ENCODE measurements at regions not wholly inside any gene's neighbourhood (a gene's known extent, or its start where the extent isn't known, plus 50 kb on each side); places are given as distances from the start of the nearest gene placed in this dataset.
A peak's percentile ranks its signal among the peaks of the same experiment; 100 is the strongest.
"Not testable (repeated sequence)": the region's sequence is repeated elsewhere in the genome, so short reads cannot be mapped to it uniquely, and the experiment has no call there.

DNA sequence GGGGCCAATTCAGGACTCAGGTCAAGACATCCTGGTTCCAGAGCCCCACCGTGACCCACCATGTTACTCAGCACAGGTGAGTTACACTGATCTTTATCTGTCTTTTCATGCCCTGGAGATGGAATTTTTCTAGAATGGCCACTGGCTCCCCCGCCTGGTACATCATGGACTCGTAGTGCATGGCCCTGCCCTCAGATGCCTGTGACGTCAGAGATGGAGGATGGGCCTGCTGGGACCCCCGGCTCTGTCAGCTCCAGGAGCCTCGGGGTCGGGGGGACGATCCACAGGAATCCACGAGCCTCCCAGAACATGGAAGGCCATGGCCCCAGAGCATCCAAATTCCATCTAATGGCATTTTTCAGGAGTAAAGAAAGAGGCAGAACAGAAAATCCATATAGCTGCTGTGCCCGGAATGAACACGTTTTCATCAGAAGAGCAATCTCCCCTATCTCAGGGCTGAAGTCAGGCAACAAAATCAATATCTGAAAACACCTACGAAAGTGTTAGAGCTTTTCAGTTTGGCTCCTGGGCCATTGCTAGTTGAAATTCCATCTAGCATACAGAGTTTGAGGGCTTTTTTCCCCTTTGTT lies 146.7 kb upstream of the SFSWAP start:
- not testable (repeated sequence) for DNase-seq

DNA sequence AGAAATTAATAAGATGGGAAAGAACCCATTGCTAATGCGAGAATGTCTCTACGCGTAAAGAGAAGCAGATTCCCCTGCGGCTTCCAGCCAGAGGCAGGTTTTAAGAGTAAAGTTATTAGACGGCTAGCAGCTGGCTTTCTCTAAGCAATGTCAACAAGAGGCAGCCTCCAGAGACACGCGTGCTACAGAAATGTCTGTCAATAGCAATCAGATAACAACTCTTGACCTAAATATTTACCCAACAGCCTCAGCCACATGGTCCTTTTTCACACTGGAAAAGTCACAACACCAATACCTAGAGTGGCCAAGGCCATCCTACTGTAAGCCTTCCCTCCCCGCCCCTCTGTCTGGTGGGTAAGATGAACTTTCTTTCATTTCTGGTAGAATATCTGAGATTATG lies 146.0 kb upstream of the SFSWAP start:
- peak; percentile 41 for DNase-seq

DNA sequence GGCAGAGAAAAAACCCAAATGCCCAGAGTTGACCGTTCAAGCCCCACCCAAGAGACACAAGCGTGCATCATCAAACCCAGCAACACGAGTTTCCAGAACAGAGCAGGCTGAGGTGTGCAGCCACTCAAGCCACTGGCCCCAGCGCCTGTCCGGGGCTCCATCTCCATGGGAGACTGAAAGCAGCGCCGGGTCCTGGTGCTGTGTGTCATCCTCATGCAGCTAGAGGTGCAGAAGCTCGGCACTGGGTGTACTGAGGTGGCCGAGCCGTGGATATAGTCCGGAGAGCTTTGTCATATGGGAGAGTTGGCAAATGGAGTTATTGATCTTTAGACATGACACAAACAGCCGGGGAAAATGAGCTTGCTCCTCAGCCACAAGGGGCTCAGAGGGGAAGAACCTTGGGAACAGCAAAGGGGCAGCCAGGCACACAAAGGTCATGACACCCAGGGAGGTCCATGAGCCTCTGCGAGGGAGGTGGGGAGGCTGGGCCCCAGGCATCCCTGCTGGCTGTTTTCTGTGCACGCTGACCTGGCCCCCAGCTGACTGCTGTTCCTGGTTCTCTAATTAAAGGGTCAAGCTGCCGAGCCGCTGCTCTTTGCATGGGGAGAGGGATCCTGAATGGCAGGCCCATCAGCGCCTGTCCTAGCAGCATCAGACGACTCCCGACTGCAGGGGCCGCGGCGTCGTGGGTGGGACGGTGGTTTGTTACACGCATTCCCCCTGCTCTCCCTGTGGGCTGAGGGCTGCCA lies 145.4 kb upstream of the SFSWAP start:
- no peak for DNase-seq

GRCh38 chr12:131568336-131568735 lies 142.6 kb upstream of the SFSWAP start:
- DNase-seq, result no peak

GRCh38 chr12:131570596-131570995 lies 140.3 kb upstream of the SFSWAP start:
- no peak for DNase-seq

- DNase-seq, result no peak
These were observed 139.1 kb upstream of the SFSWAP start for GRCh38 chr12:131571827-131572226.

DNA sequence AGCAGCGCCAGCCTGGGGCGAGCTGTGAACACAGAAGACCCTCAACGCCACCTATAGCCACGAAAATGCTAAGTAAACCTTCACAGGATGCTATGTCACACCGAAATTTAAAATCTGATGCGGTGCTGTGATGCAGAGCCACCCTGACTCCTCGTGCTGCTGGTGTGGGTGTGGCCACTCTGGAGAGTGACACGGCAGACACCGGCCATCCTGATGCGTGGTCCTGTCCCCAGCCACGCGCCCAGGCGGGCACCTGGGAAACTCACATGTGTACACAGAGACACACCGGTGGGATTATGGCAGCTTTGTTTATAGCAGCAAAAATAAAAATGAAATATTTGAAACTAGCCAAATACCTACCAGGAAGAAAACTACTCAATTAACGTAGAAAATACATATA lies 138.3 kb upstream of the SFSWAP start:
- DNase-seq, result no peak

GRCh38 chr12:131573631-131574394 lies 137.1 kb upstream of the SFSWAP start:
- DNase-seq, result no peak

DNA sequence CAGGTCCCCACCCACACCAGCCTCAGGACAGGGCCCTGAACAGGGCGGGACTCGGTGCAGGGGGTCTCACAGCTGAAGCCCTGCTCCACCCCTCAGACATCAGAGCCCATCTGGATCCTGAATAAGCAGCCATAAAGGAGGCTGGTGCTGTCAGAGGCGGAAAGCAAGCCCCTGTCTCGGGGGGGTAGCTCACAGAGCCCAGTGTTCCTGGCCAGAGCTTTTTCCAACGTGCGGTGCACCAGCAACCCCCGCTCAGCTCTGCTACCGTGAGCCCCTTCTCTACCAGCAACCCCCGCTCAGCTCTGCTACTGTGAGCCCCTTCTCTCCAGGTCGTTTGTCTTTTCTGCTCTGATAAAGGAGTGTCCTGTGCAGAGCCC lies 136.5 kb upstream of the SFSWAP start:
- DNase-seq, result no peak

- DNase-seq, result no peak
These were observed 135.5 kb upstream of the SFSWAP start for GRCh38 chr12:131575371-131575770.

DNA sequence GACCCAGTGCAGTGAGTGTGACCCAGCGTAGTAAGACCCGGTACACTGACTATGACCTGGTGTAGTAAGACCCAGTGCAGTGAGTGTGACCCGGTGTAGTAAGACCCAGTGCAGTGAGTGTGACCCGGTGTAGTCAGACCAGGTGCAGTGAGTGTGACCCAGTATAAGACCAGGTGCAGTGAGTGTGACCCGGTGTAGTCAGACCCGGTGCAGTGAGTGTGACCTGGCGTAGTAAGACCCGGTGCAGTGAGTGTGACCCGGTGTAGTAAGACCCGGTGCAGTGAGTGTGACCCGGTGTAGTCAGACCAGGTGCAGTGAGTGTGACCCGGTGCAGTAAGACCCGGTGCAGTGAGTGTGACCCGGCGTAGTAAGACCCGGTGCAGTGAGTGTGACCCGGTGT lies 134.2 kb upstream of the SFSWAP start:
- not testable (repeated sequence) for DNase-seq

GRCh38 chr12:131577766-131578165 lies 133.1 kb upstream of the SFSWAP start:
- no peak for DNase-seq

DNA sequence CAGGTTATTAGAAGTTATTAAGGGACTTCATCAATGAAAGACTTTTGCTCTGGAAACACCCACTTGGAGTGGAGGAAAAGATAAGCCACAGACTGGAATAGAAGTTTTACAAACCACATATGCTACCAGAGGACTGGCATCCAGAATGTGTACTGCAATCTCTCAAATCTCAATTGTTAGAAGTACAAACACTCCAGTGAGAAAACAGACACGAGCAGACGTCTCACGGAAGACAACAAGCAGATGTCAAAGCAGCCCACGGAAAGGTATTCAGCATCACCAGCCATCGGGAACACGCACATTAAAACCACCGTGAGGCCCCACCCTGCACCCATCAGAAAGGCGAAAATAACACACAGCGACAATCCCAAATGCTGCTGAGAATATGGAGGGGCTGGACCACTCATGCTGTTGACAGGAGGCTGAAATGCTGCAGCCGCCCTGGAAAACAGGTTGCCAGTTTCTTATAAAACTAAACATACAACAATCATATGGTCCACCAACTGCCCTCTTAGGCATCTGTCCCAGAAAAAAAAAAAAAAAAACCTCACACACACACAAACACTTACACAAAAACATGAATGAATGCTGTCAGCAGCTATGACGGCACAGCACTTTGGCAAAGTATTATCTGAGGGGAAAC lies 131.9 kb upstream of the SFSWAP start:
- DNase-seq, result no peak

GRCh38 chr12:131583090-131583712 lies 127.7 kb upstream of the SFSWAP start:
- no peak for DNase-seq

DNA sequence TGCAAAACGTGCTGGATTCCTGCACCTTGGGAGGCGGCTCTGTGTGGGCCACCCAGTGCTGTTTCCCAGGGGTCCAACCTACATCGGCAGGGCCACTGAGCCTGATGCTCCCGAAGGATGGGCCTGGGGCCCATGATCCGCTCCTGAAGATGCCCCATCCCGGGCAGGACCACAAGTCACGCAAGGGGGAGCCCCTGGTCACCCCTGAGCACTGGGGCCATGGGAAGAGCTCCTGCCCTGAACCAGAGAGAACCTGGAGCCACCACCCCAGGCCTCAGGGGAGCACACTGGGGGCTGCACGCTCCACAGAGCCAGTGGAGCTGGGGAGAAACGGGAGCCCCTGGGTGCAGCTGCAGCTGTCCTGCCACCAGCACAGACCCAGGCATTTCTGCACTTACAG lies 124.6 kb upstream of the SFSWAP start:
- DNase-seq, result no peak

DNA sequence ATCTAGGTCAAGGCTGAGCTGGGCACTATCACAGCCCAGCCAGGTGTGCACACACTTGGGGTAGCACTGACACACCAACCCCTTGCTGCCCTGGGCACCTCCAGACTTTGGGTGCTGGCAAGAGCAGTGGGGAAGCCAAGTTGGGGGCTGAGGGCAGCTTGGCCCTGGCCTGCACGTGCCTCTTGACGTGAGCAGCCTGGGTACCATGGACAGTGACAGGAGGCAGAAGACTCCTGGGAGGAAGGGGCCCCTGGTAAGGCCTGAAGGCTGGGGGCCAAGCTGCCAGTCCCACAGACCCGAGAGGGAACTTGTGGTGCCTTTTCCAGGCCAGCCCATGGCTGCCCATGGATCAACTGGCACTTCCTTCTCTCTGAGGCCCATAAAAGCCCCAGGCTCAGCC lies 124.1 kb upstream of the SFSWAP start:
- no peak for DNase-seq

- no peak for DNase-seq
These were observed 123.3 kb upstream of the SFSWAP start for GRCh38 chr12:131587565-131587964.

- no peak for DNase-seq
These were observed 121.5 kb upstream of the SFSWAP start for GRCh38 chr12:131589221-131589897.

DNA sequence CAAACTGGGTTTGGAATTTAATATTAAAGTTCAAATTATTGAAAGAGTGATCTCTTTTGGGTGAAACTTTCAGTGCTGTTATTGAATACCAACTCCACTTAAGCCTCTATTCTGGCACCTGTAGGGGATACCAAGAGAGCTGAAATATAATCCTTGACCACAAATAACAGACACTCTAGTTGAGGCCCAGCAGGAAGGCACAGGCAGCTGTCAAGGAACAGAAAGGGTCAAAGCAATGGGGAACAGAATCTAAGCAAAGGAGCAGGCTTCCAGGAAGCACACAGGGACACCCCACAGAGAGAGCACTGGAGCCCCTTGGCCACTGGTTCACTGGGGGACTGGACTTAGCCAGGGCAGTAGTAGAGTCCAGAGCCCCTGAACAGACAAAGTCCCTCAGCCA lies 120.9 kb upstream of the SFSWAP start:
- no peak for DNase-seq

- DNase-seq, result no peak
These were observed 119.8 kb upstream of the SFSWAP start for GRCh38 chr12:131591136-131591535.

GRCh38 chr12:131591714-131592709 lies 118.9 kb upstream of the SFSWAP start:
- no peak for DNase-seq
